Loucy (cell line): ENCODE measurements at regions not wholly inside any gene's neighbourhood (a gene's known extent, or its start where the extent isn't known, plus 50 kb on each side); places are given as distances from the start of the nearest gene placed in this dataset.

ENCODE experiments used
- H2AFZ ChIP-seq: fragments of 200-600 bp; sonication (generic); 2 replicates; pipeline ENCODE4 v1.6.0; 2016; ENCODE audit warnings: antibody characterized with exemption, mild to moderate bottlenecking, low read length, moderate library complexity
- H3F3A ChIP-seq: fragments of 200-600 bp; 2 replicates; pipeline ENCODE4 v1.6.0; 2016; ENCODE audit warnings: antibody characterized with exemption, low read depth, mild to moderate bottlenecking
- H3K27me3 ChIP-seq: fragments of 200-600 bp; sonication (generic); 2 replicates; pipeline ENCODE4 v1.6.1; 2014; ENCODE audit warnings: low read length, mild to moderate bottlenecking; ENCODE audit not compliant: insufficient read depth, poor library complexity, severe bottlenecking
- H3K36me3 ChIP-seq: fragments of 200-600 bp; sonication (generic); 2 replicates; pipeline ENCODE4 v1.6.1; 2016; ENCODE audit warnings: low read length; ENCODE audit not compliant: insufficient read depth
- H3K4me1 ChIP-seq: fragments of 200-600 bp; sonication (generic); 2 replicates; pipeline ENCODE4 v1.5.1; 2014; ENCODE audit warnings: low read length, mild to moderate bottlenecking; ENCODE audit not compliant: insufficient read depth, poor library complexity, severe bottlenecking
- H3K4me2 ChIP-seq: fragments of 200-600 bp; sonication (generic); 2 replicates; pipeline ENCODE4 v1.6.0; 2014; ENCODE audit warnings: antibody characterized with exemption, low read length, low read depth, mild to moderate bottlenecking; ENCODE audit not compliant: poor library complexity, severe bottlenecking
- H3K4me3 ChIP-seq: fragments of 200-600 bp; sonication (generic); 2 replicates; pipeline ENCODE4 v1.5.1; 2014; ENCODE audit warnings: low read length, mild to moderate bottlenecking, mixed read lengths; ENCODE audit not compliant: poor library complexity, severe bottlenecking
- H3K79me2 ChIP-seq: fragments of 200-600 bp; sonication (generic); 2 replicates; pipeline ENCODE4 v1.6.1; 2014; ENCODE audit warnings: low read length; ENCODE audit not compliant: insufficient read depth
- H3K9ac ChIP-seq: fragments of 200-600 bp; sonication (generic); 2 replicates; pipeline ENCODE4 v1.6.0; 2014; ENCODE audit warnings: mild to moderate bottlenecking, low read depth, low read length, moderate library complexity; ENCODE audit not compliant: poor library complexity, severe bottlenecking
- H3K9me2 ChIP-seq: fragments of 200-600 bp; sonication (generic); replicated peaks from 2 replicates; pipeline ENCODE4 v1.6.1; 2016; ENCODE audit warnings: low read depth, low read length, mixed read lengths
- H3K9me3 ChIP-seq: fragments of 200-600 bp; sonication (generic); 2 replicates; pipeline ENCODE4 v1.6.1; 2014; ENCODE audit warnings: mild to moderate bottlenecking, antibody characterized with exemption, low read length, low read depth; ENCODE audit not compliant: insufficient read depth
- H4K20me1 ChIP-seq: fragments of 200-600 bp; sonication (generic); 2 replicates; pipeline ENCODE4 v1.6.0; 2014; ENCODE audit warnings: antibody characterized with exemption, low read length, mild to moderate bottlenecking; ENCODE audit not compliant: insufficient read depth, poor library complexity, severe bottlenecking
- EZH2phosphoT487 ChIP-seq: fragments of 200-600 bp; IDR thresholded peaks from 2 replicates; pipeline ENCODE4 v1.6.1; 2018; ENCODE audit warnings: antibody characterized with exemption, mild to moderate bottlenecking, moderate library complexity, borderline replicate concordance
- TF ChIP-seq, protein P1 (sequence below): fragments of 200-600 bp; sonication (generic); conservative IDR thresholded peaks from 2 replicates; pipeline ENCODE4 v1.5.1; 2014; ENCODE audit warnings: mild to moderate bottlenecking, antibody characterized with exemption, low read length

DNA sequence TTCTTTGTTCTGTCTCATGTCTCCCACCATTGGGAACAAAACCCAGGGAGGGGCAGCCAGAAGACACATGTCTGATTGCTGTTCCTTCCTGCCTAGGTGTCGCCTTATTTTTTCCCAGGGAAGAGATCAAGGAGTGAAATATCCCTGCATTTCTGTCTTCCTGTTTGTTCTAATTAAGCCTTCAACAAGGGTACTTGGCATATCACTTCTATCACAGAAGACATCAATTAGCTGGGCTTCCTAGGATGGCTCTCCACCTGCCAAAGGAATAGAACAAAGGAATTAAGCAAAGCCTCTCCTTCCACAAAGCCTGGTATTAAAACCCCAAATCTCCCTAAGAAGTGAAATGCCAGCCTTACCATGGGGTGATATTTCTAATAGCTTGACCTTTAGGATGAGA lies 299.5 kb upstream of the CD180 start:
- Histone ChIP-seq H4K20me1 (no peaks in the 10 kb centered on the region), H3K27me3 (no peaks in the 10 kb centered on the region), H3K4me2 (no peak overlapping the region), H3K4me1 (no peaks in the 10 kb centered on the region), H3K9me2 (no peaks in the 10 kb centered on the region), H3K79me2 (no peaks in the 10 kb centered on the region), H3K36me3 (no peaks in the 10 kb centered on the region), H3K4me3 (no peak overlapping the region), H3K9me3 (peaks cover 4% of the 10 kb centered on the region; the same call in 1 of the 2 replicates), H3K9ac (no peak overlapping the region), H3F3A (no peaks in the 10 kb centered on the region), H2AFZ (no peak overlapping the region)
- TF ChIP-seq, protein P1, sequence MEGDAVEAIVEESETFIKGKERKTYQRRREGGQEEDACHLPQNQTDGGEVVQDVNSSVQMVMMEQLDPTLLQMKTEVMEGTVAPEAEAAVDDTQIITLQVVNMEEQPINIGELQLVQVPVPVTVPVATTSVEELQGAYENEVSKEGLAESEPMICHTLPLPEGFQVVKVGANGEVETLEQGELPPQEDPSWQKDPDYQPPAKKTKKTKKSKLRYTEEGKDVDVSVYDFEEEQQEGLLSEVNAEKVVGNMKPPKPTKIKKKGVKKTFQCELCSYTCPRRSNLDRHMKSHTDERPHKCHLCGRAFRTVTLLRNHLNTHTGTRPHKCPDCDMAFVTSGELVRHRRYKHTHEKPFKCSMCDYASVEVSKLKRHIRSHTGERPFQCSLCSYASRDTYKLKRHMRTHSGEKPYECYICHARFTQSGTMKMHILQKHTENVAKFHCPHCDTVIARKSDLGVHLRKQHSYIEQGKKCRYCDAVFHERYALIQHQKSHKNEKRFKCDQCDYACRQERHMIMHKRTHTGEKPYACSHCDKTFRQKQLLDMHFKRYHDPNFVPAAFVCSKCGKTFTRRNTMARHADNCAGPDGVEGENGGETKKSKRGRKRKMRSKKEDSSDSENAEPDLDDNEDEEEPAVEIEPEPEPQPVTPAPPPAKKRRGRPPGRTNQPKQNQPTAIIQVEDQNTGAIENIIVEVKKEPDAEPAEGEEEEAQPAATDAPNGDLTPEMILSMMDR = no peak
- no peak for TF ChIP-seq EZH2phosphoT487

DNA sequence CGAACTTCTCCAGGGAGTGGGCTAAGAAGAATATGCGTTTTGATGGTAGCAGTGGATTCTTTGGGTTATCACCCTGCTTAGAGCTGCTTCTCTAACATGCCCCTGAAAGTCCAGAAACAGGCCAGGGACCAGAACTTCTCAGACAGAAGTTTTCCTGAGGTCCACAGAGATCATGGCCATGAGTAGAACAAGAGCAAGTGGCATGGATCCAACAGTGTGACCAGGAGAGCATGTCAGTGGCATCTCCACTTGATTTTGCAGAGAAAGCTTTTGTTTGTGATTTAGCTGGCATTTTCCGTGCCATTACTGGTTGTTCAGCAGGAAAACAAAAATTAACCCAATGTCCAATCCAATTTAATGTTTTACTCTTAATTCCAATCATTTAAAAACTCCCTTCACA lies 298.5 kb upstream of the CD180 start:
- Histone ChIP-seq H3K4me2 (no peak overlapping the region), H3K27me3 (no peaks in the 10 kb centered on the region), H3K9ac (no peak overlapping the region), H3K9me3 (peaks cover 4% of the 10 kb centered on the region; the same call in 1 of the 2 replicates), H3K36me3 (no peaks in the 10 kb centered on the region), H3F3A (no peaks in the 10 kb centered on the region), H2AFZ (peak overlapping the region; percentile 28; the same call in 1 of the 2 replicates), H3K79me2 (no peaks in the 10 kb centered on the region), H3K9me2 (no peaks in the 10 kb centered on the region), H4K20me1 (no peaks in the 10 kb centered on the region), H3K4me1 (no peaks in the 10 kb centered on the region), H3K4me3 (no peak overlapping the region)
- TF ChIP-seq, protein P1 = no peak
- no peak for TF ChIP-seq EZH2phosphoT487

DNA sequence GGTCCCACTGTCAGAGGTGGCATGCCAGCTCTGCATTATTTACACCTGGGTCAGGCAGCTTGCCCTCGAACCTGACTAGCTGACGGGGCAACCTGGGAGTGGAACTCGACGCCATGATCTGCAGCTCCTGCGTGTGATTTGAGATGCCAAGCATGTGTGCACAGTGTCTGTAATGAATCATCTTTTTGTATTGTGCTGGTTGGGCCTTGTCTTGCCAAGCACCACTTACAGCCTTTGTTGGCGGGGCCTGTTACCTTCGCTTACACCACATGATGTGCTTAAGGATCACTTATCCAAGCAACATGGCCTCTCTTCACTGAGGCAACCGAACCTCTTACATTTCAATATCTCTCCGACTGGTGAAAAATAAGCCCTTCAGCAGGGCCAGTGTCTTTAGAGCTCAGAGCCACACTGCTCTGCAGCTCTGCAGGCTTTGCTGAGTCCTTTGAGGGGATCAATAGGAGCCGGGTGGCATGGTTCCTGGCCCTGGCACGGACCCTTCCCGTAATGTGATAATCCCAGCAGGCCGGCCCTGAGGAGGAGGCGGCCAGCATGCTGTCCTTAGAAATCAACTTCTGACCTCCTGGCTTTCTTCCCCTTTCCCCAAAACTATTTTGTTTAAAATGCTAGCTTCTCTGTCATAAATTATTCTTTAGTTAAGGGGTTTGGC lies 297.7 kb upstream of the CD180 start:
- H4K20me1 ChIP-seq = no peaks in the 10 kb centered on the region
- H3K36me3 ChIP-seq = no peaks in the 10 kb centered on the region
- H3K9ac ChIP-seq = no peak overlapping the region
- H3K9me2 ChIP-seq = no peaks in the 10 kb centered on the region
- TF ChIP-seq EZH2phosphoT487 = no peak
- TF ChIP-seq, protein P1 = no peak
- no peak overlapping the region for H3K4me2 ChIP-seq
- no peaks in the 10 kb centered on the region for H3K79me2 ChIP-seq
- H3K4me1 ChIP-seq = no peaks in the 10 kb centered on the region
- peaks cover under 1% of the 10 kb centered on the region; the same call in 1 of the 2 replicates for H3K9me3 ChIP-seq
- no peak overlapping the region for H3K4me3 ChIP-seq
- H3K27me3 ChIP-seq = no peaks in the 10 kb centered on the region
- H2AFZ ChIP-seq = peak overlapping the region; percentile 28; the same call in 1 of the 2 replicates
- no peaks in the 10 kb centered on the region for H3F3A ChIP-seq
